ENCODE measurements at regions not wholly inside any gene's neighbourhood (a gene's known extent, or its start where the extent isn't known, plus 50 kb on each side); places are given as distances from the start of the nearest gene placed in this dataset.

GRCh38 chr3:117228466-117228865 lies 518.9 kb downstream of the TUSC7 start:
- DNase-seq (no peak), ATAC-seq (ENCODE audit: insufficient read depth, low FRiP score) (no peak)
- H3K9me3 ChIP-seq (ENCODE audit: control insufficient read depth in 4 of 4, insufficient read depth in 3 of 4, low read length in 3 of 4), result no peaks in the 10 kb centered on the region
- 78 to 91% methylated on average over 1 of the region's 1 CpG for WGBS, 2 donors
- no peak overlapping the region for H3K27ac ChIP-seq (ENCODE audit: low read depth in 1 of 2, low read length in 1 of 2)
- H3K9ac ChIP-seq (ENCODE audit: insufficient read depth in 1 of 2, low read length in 2 of 2), result no peak overlapping the region
- no peaks in the 10 kb centered on the region for H3K4me1 ChIP-seq (ENCODE audit: control insufficient read depth in 5 of 5, insufficient read depth in 5 of 5, low read length in 5 of 5)
- no peaks in the 10 kb centered on the region for H3K27me3 ChIP-seq (ENCODE audit: control insufficient read depth in 3 of 3, insufficient read depth in 3 of 3, low read length in 2 of 3)
- no peaks in the 10 kb centered on the region for H3K36me3 ChIP-seq (ENCODE audit: control insufficient read depth in 4 of 4, insufficient read depth in 4 of 4, low read length in 4 of 4)
- no peak overlapping the region for H3K4me3 ChIP-seq
- TF ChIP-seq CTCF (IDR thresholded peaks at IDR 0.05; ENCODE audit: control extremely low read depth, extremely low read depth), result no peak

GRCh38 chr3:117230924-117231323 lies 521.3 kb downstream of the TUSC7 start:
- no peaks in the 10 kb centered on the region for H3K27me3 ChIP-seq (ENCODE audit: control insufficient read depth in 3 of 3, insufficient read depth in 3 of 3, low read length in 2 of 3)
- WGBS, 2 donors, result 95% methylated on average over 2 of the region's 2 CpGs
- ATAC-seq (ENCODE audit: insufficient read depth, low FRiP score), result no peak
- H3K4me3 ChIP-seq, result no peak overlapping the region
- H3K9ac ChIP-seq (ENCODE audit: insufficient read depth in 1 of 2, low read length in 2 of 2), result no peak overlapping the region
- H3K4me1 ChIP-seq (ENCODE audit: control insufficient read depth in 5 of 5, insufficient read depth in 5 of 5, low read length in 5 of 5), result no peaks in the 10 kb centered on the region
- no peak for DNase-seq
- H3K27ac ChIP-seq (ENCODE audit: low read depth in 1 of 2, low read length in 1 of 2), result no peak overlapping the region
- no peak for TF ChIP-seq CTCF (IDR thresholded peaks at IDR 0.05; ENCODE audit: control extremely low read depth, extremely low read depth)
- H3K36me3 ChIP-seq (ENCODE audit: control insufficient read depth in 4 of 4, insufficient read depth in 4 of 4, low read length in 4 of 4), result no peaks in the 10 kb centered on the region
- no peaks in the 10 kb centered on the region for H3K9me3 ChIP-seq (ENCODE audit: control insufficient read depth in 4 of 4, insufficient read depth in 3 of 4, low read length in 3 of 4)

GRCh38 chr3:117234331-117234730 lies 524.8 kb downstream of the TUSC7 start:
- no peak overlapping the region for H3K4me3 ChIP-seq
- DNase-seq, result no peak
- H3K36me3 ChIP-seq (ENCODE audit: control insufficient read depth in 4 of 4, insufficient read depth in 4 of 4, low read length in 4 of 4), result no peaks in the 10 kb centered on the region
- 40 to 64% methylated on average over 1 of the region's 1 CpG for WGBS, 2 donors
- no peak overlapping the region for H3K9ac ChIP-seq (ENCODE audit: insufficient read depth in 1 of 2, low read length in 2 of 2)
- H3K27me3 ChIP-seq (ENCODE audit: control insufficient read depth in 3 of 3, insufficient read depth in 3 of 3, low read length in 2 of 3), result no peaks in the 10 kb centered on the region
- peaks cover 0 to 2% (median 0%) of the 10 kb centered on the region in 4 donors for H3K9me3 ChIP-seq (ENCODE audit: control insufficient read depth in 4 of 4, insufficient read depth in 3 of 4, low read length in 3 of 4)
- H3K27ac ChIP-seq (ENCODE audit: low read depth in 1 of 2, low read length in 1 of 2), result no peak overlapping the region
- no peaks in the 10 kb centered on the region for H3K4me1 ChIP-seq (ENCODE audit: control insufficient read depth in 5 of 5, insufficient read depth in 5 of 5, low read length in 5 of 5)
- ATAC-seq (ENCODE audit: insufficient read depth, low FRiP score), result no peak
- no peak for TF ChIP-seq CTCF (IDR thresholded peaks at IDR 0.05; ENCODE audit: control extremely low read depth, extremely low read depth)

GRCh38 chr3:117235304-117235703 lies 525.7 kb downstream of the TUSC7 start:
- WGBS, 2 donors, result 81 to 86% methylated on average over 1 of the region's 1 CpG
- Histone ChIP-seq H3K36me3 (ENCODE audit: control insufficient read depth in 4 of 4, insufficient read depth in 4 of 4, low read length in 4 of 4) (no peaks in the 10 kb centered on the region), H3K27me3 (ENCODE audit: control insufficient read depth in 3 of 3, insufficient read depth in 3 of 3, low read length in 2 of 3) (no peaks in the 10 kb centered on the region), H3K9me3 (ENCODE audit: control insufficient read depth in 4 of 4, insufficient read depth in 3 of 4, low read length in 3 of 4) (peaks cover 0 to 2% (median 0%) of the 10 kb centered on the region in 4 donors), H3K27ac (ENCODE audit: low read depth in 1 of 2, low read length in 1 of 2) (no peak overlapping the region), H3K4me3 (no peak overlapping the region), H3K9ac (ENCODE audit: insufficient read depth in 1 of 2, low read length in 2 of 2) (no peak overlapping the region), H3K4me1 (ENCODE audit: control insufficient read depth in 5 of 5, insufficient read depth in 5 of 5, low read length in 5 of 5) (no peaks in the 10 kb centered on the region)
- TF ChIP-seq CTCF (IDR thresholded peaks at IDR 0.05; ENCODE audit: control extremely low read depth, extremely low read depth), result no peak
- ATAC-seq (ENCODE audit: insufficient read depth, low FRiP score) (no peak), DNase-seq (no peak)
